Muscle of back (tissue), 3 donors: ENCODE measurements at regions not wholly inside any gene's neighbourhood (a gene's known extent, or its start where the extent isn't known, plus 50 kb on each side); places are given as distances from the start of the nearest gene placed in this dataset.

ENCODE experiments used
- DNase-seq, 3 donors: peaks; one replicate each; pipeline versions ENCODE4 v3.0.0 to v3.0.0-alpha.2; 2013

DNA sequence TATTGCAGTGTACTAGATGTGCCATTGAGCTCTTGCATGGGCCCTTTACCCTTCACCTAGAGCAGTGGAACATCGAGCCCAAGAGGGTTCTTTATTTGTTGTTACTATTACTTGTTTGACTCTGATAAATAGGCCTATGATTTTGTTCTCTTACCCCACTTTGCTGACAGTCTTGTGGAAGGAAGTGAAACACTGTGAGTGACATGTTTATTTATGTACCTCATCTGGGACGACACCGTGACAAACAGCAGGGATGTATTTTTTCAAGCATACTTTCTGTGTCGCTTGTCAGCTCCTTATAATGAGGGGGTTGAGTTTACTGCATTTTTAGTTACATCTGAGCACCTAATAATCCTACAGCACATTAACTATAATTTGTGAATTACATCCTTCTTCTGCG lies 1010.3 kb upstream of the TENM4 start:
- DNase-seq = no peak

DNA sequence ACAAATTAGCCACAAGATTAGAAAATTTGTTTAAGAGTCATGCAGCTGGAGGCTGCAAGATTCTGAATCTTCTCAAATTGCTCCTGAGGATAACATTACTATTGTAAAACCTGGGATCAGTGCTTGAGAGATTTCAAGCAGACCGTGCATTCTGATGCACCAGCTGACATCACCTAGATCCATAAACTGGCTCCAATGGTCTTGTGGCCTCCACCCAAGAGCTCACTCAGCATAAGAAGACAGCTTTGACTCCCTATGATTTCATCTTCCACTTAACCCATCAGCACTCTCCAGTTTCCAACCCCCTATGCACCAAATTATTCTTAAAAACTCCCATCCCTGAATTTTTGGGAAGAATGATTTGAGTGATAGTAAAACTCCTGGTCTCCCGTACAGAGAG lies 1007.9 kb upstream of the TENM4 start:
- DNase-seq = no peak

DNA sequence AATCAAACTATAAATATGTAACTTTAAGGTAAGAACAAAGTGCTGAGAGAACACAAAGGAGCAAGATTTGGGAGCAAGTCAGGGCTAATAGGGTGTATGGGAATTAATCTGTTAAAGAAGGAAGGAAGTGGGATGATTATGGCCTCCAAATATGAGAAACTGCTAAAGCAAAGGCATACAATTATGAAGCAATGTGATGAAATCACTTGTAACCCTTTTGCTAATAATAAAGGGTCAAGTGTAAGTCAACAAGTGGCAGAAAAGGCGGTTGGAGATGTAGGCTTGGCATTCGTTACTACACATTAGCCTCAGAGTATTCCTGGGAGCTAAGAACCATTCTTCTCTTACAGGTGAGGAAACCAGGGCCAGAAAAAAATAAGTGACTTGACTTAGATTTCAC lies 1002.3 kb upstream of the TENM4 start:
- no peak for DNase-seq

DNA sequence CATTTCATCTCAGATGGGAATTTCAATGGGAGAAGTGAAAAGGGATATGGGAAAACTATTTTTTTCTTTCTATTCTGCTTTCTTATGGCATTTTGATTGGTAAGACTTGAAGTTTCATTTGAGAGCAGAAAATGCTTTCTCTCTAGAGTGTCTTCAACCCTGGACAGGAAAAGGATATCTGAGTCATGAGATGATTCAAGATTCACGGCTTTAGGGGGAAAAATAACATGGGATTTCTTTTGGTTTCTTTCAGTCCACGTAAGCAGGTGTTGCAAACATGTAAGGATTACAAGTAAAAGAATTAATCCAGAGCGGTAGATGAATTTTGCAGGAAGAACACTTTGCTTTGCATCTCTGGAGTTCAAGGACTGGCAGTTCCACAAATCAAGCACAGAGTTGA lies 1001.0 kb upstream of the TENM4 start:
- DNase-seq = no peak

DNA sequence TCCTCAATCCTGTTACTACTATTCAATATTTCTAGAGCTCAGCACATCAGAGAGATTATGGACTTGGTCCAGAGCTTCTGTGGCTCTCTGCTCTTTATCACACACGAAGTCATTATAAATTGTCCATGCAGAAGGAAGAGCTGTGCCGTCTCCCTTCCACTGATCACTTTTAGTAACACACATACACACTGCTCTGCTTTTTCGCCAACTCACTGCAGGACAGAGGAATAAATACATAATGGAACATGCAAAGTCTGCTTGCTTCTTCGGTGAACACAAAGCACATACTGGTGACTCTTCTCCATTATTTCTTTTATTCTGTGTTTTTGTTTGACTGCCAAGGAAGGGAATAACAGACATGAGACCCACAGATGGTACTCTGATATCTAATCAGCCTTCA lies 1000.0 kb upstream of the TENM4 start:
- no peak for DNase-seq

DNA sequence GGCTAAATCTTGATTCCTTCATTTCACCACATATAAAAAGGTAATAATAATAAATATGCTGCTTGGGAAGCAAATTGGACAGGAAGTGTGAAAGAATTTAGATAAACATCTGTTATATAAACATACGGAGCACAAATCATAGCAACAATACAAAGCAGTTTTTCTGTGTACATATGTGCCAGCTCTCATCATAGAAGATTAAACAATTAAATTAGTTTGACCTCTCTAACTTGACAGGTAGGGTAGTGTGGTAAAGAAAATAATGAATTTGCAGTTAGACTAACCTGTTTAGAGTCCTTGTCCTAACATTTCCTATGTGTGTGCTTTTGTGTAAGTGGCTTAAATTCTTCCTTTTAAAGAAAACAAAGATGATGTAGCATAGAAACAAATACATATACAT lies 995.7 kb upstream of the TENM4 start:
- no peak for DNase-seq

DNA sequence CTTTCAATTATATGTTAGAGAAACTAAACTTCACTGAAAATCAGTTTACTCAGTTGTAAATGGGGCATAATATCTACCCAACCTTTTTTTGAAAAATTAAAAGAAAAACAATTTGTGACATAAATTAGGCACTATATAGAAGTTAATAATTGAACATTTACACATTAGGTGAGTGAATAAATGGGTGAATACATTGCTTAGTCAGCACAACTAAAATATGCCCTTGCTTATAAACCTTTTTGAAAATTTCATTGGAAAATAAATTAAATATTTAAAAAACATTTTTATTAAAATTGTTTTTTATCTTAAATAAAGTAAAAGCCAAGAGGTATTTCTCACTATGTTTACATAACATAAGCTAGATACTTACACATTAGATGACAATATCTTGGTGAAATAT lies 994.5 kb upstream of the TENM4 start:
- DNase-seq = no peak

DNA sequence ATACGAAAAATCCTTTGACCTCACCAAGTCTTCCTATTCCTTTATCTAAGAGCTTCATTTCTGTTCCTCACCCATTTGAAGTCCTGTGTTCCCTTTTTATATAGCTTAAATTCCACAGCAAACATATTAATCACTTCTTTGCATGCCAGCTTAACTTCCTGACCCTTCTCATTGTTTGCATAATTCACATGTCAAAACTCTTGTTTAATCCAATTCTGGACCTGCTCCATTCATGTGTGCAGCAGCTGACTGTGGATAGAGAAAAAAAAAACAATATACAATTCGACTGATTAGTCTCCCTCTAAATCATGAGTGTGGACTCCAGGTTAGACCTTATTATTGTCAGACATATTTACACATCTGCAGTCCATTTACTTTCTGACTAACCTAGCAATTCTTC lies 991.2 kb upstream of the TENM4 start:
- no peak for DNase-seq

DNA sequence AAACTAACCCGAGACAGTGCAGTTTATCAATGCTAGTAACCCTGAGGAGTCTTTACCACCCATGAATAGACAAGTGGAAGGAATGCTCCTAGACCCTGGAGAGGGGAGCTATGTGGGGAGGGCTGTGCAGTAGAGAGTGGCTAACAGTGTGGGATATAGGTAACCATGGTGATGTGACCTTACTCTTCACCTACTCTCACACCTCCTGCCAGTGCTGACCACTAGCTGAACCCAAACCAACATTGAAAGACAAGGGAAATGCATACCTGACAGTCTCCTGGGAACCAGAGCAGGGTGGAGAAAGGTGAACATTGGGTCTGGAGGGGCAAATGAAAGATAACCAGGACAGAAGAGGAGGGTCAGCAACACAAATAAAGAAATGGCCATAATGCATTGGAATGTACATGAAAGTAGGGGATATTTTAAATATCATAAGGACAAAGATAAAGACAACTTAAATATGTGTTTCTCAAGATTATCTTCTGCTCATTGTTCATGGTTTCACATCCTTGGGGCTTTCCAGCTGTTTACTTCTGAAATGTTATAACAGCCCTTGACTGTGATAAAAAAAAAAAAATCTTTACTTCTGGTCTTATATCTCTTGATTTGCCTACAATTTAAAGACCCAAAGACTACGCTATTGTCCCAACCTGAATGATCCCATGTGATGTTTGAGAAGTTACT lies 983.3 kb upstream of the TENM4 start:
- DNase-seq = no peak

DNA sequence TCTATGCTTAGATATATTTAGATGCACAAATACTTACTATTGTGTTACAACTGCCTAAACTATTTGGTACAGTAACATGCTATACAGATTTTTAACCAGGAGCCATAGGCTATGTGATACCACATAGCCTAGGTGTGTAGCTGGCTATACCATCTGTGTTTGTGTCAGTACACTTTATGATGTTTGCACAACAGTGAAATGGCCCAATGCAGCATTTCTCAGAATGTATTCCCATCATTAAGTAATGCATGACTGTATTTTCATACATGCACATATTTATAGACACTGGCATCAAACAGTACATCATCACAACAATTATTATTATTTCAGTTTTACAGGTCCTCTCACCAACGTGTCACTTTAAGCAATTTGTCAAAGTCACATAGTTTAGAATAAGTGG lies 979.5 kb upstream of the TENM4 start:
- no peak for DNase-seq

DNA sequence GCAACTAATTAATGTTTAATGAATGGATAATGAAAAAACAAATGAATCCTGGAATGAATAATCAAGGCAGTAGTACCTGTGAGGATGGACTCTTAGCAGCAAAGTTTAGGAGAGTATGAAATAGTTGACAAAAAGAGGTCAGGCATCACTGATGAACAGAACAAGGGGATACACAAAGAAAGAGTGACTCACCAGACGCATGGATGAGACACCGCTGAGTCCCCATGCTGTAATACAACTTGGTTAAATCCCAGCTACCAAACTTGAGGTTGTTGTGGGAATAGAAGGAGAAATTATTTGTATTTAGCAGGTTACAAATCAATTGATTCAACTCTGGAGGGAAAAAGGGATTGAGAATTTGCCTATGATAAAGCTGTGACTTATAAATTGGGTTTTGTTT lies 976.9 kb upstream of the TENM4 start:
- no peak for DNase-seq

DNA sequence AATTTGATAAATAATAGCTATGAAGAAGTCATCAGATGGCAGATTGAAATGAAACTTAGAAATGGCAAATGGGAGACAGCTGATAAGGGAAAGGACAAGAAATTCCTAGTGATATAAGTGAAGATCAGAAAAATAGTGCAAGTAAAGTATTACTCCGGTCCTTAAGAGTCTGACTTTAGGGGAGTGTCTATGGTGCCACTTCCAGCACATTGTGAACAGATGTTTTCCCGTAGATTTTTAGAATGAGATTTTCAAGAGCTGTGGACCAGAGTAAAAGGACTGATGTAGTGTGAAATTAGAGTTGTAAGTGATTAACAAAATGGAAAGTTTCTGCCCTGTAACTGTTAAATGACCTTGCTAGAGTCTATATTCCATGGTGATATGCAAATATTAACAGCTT lies 974.8 kb upstream of the TENM4 start:
- no peak for DNase-seq

DNA sequence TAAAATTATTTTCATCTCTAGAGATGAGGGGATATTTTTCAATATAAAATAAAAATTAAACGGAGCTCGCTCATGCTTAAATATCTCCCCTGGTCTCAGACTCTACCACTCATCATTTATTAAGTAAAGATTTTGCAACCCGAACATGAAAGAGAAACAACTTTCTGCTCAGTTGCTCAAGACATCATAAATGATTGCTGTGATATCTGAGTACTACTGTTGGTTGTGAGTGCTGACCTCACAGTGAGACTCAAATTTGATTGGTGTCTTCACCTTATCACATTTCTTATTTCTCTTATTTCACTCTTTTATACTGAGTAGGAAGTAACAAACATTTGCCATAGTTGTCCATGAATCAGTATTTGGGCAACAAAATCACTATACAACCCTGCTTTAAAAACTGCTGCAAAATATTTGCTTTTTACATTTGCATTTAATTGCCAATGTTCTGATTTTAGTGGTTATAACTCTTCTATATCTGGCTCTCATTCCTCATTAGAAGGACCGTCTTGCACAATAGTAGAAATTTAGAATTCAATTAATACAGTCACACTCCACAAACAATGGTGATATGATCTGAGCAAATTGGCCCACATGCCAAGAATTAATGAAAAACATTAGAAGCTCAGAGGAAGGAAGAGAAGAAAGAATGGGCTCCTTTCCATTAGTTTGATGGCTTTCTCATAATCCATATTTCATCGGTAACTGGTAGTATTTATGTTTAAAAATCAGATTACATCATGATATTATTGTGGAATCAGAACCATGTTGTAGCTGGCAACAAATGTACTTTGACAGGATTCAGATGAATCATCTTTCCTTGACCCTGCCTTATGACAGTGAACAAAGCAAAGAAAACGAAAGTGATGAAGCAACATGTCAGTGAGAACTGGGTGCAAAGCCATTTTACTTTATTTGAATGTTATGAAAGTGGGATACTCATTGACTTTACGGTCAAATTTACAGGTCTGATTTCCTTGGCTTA lies 973.6 kb upstream of the TENM4 start:
- peak in 1 of 3 donors; percentile 8 for DNase-seq

DNA sequence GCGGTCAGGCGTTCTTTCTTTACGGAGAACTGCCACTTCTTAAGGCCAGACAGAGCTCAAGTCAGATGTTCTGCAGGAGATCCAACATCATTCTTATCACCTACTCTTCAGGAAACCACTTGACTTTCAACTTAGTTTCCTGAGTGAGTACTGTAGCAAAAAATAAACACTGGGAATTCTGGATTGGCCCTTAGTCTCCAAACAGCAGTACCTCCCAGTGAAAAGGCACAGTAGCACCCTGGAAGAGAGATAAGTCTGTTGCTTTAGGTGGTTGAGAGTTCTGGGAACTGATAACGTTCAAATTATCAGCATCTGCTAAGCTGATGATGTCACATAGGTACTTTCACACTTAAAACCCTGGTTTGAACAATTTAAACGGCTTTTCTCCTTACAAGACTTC lies 971.8 kb upstream of the TENM4 start:
- no peak for DNase-seq

DNA sequence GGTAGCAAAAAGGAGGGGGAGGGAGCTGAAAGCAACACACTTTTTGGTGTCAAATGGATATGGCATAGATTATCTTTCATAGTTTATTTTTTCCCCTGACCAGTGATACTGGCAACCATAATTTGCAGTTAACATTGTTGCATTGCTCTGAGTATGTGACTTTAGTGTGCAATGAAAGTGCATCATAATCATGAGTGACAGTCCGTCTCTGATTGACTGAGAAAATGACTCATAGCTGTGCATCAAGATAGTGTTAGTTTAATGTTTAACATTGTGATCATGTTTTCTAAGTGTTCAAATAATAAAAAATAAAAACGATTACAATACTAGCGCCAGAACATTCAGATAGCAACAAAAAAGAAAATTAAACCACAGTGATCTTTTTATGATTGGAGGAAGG lies 952.4 kb upstream of the TENM4 start:
- no peak for DNase-seq

DNA sequence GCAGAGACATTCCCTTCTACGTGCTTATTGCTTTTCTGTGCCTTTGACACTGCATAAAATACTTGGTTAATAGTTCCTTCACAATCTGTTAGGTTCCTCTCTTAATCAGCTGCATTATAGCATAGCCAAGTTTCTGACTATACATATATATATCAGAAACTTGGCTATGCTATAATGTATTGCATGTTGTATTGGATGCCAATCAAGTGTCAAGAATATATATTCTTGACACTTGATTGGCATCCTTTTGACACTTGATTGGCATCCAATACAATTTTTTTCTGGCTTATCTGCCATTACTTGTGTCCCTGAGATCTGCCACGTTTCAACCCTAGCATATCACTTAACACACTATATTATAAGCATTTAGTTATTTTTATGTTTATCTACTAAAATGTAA lies 949.7 kb upstream of the TENM4 start:
- no peak for DNase-seq

DNA sequence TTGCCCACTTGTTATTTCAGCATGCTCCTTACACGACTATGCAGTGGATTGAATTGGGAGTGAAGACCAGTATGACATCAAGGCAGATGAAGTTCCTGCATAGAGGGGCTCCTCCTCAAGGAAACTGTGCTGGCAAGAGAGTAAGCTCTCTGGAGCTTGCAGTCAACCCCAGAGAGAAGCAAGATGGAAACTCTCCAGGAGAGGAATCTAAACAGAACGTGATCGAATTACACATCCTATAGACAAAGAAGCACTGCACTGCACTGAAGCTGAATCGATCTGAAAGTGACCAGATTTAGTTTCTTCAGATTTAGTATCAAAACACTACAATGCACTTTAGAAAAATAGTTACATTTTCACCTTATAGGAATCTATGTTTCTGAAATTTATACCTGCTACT lies 947.7 kb upstream of the TENM4 start:
- no peak for DNase-seq

DNA sequence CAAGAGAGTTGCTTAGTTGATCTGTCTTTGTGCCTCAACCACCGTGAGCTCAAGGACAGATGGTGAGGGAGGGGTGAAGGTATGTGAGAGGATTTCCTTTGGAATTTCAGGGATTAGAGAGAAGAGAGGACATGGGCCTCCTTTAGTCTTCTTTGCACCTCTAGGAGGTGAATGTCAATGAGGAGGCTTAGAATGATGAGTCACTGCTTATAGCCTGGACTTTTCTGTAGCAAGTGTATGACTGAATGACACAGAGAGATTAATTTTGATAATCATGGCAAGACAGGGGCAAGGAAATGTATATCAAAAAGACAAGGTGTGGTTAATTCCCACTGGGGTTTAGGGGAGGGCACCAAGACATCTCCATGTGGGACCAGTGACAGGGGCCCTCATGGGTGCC lies 947.3 kb upstream of the TENM4 start:
- no peak for DNase-seq

DNA sequence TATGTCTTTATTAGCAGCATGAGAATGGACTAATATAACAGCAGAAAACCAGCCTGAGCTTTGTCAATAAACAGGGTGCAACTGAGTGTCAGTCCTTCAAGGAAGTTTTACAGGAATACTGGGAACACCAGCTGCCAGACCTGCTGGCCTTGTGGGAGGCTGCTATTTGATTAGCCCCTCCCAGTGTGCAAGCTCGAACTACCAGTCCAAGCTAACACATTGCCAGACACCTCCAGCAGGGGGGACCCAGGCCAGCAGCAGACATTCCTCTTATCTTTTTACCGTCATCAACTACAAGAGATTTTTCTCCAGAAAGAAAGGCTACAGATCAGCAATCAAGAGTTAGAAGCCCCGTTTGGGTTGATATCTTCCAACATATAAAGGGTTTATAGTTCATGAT lies 942.8 kb upstream of the TENM4 start:
- DNase-seq = no peak

DNA sequence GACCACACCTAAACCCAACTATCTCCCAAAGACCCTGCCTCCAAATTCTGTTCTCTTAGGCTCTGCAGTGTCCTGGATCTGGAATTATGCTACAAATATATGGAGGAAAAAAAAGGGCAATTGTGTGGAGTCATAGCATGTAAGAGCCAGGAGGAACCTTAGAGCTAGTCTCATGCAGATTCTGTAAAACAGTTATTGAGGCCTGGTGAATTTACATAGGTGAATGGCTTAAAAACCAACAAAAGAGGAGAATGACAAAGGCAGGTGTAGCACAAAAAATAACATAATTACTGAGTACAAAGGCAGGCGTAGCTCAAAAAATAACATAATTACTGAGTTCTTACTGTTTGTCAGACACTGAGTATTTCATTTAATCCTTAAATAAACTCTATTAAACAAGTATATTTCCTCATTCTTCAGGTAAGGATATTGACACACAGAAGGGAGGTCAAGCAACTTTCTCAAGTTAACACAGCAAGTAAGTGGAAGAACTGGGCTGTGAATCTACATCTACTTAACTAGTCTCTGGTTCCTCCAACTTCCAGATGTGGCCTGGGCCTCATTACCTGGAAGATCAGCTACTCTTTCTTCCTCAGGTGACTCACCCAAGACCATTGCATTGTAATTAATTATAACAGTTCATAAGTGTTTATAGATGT lies 938.9 kb upstream of the TENM4 start:
- no peak for DNase-seq

DNA sequence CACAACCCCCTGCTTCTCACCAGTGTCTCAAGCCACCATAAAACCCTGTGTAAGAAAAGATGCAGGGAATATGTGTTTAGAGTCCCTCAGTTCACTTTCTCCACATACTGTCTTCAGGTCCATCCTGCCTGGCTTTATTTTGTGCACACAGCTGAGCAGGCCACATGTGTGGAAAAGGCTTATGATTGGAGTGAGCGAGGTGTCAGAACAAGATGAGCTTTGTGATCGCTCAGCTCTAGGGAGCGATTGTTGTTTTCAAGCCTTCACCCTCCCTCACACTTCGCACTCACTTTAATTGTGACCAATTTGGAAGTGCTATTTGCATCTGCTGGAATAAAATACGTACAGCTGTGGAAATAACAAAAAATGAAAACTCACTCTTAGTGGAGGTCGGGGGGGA lies 931.1 kb upstream of the TENM4 start:
- no peak for DNase-seq

DNA sequence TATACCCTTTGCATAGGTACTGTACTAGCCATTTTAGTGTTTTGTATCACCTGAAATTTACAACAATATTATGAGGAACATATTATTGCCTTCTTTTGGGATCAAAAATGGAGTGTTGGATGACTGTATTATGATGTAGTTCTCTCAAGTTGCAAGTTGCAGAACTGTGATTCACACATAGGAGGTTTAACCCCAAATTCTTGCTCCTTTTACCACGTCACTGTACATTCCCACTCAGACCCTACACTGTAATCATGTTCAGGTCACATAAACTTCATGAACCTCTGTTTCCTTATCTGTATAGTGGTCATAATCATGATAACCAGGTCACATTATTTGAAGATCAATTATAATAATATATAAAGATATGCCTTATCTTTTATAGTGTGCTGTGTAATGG lies 925.1 kb upstream of the TENM4 start:
- DNase-seq = no peak
